Putamen (tissue), 1 donor: ENCODE measurements at regions not wholly inside any gene's neighbourhood (a gene's known extent, or its start where the extent isn't known, plus 50 kb on each side); places are given as distances from the start of the nearest gene placed in this dataset.

Source experiments
- DNase-seq: peaks from one replicate; pipeline ENCODE4 v3.0.0-alpha.2; 2016; ENCODE audit warnings: low spot score

GRCh38 chr1:201656311-201657032 lies 117.5 kb downstream of the NAV1 start:
- DNase-seq, result no peak

GRCh38 chr1:201659572-201659971 lies 120.6 kb downstream of the NAV1 start:
- DNase-seq, result no peak

- no peak for DNase-seq
These were observed 122.2 kb downstream of the NAV1 start for GRCh38 chr1:201660931-201661822.

- DNase-seq, result no peak
These were observed 123.0 kb downstream of the NAV1 start for GRCh38 chr1:201661823-201662359.

- no peak for DNase-seq
These were observed 123.7 kb downstream of the NAV1 start for GRCh38 chr1:201662646-201663045.

GRCh38 chr1:201663491-201664113 lies 124.7 kb downstream of the NAV1 start:
- DNase-seq, result no peak

GRCh38 chr1:201665036-201665435 lies 126.1 kb downstream of the NAV1 start:
- peak; percentile 39 for DNase-seq

GRCh38 chr1:201666102-201666501 lies 127.2 kb downstream of the NAV1 start:
- DNase-seq, result no peak

GRCh38 chr1:201666645-201667044 lies 127.7 kb downstream of the NAV1 start:
- DNase-seq, result no peak

GRCh38 chr1:201667479-201667878 lies 128.6 kb downstream of the NAV1 start:
- DNase-seq, result no peak

GRCh38 chr1:201670517-201670916 lies 131.6 kb downstream of the NAV1 start:
- no peak for DNase-seq

GRCh38 chr1:201672685-201673084 lies 133.8 kb downstream of the NAV1 start:
- no peak for DNase-seq

GRCh38 chr1:201673093-201673492 lies 134.2 kb downstream of the NAV1 start:
- no peak for DNase-seq

- DNase-seq, result no peak
These were observed 135.0 kb downstream of the NAV1 start for GRCh38 chr1:201673915-201674314.

GRCh38 chr1:201675143-201675542 lies 136.2 kb downstream of the NAV1 start:
- no peak for DNase-seq

GRCh38 chr1:201676197-201676596 lies 137.3 kb downstream of the NAV1 start:
- DNase-seq, result no peak

- DNase-seq, result no peak
These were observed 137.7 kb downstream of the NAV1 start for GRCh38 chr1:201676641-201677040.

- no peak for DNase-seq
These were observed 139.6 kb downstream of the NAV1 start for GRCh38 chr1:201678264-201679101.

- DNase-seq, result no peak
These were observed 142.4 kb downstream of the NAV1 start for GRCh38 chr1:201681375-201681774.

- no peak for DNase-seq
These were observed 144.0 kb downstream of the NAV1 start for GRCh38 chr1:201682964-201683363.

GRCh38 chr1:201683397-201683796 lies 144.5 kb downstream of the NAV1 start:
- no peak for DNase-seq

- DNase-seq, result no peak
These were observed 143.5 kb upstream of the IPO9 start for GRCh38 chr1:201685485-201685884.
